ENCODE measurements at regions not wholly inside any gene's neighbourhood (a gene's known extent, or its start where the extent isn't known, plus 50 kb on each side); places are given as distances from the start of the nearest gene placed in this dataset.

GRCh38 chr3:144358191-144358590 lies 386.6 kb downstream of the DIPK2A start:
- H3K9ac ChIP-seq (ENCODE audit: control insufficient read depth, extremely low read depth, insufficient read depth, low read length): no peak overlapping the region
- no peaks in the 10 kb centered on the region for H3K9me1 ChIP-seq (ENCODE audit: control insufficient read depth, extremely low read depth, insufficient read depth, low read length)
- no peaks in the 10 kb centered on the region for H3K36me3 ChIP-seq (ENCODE audit: control insufficient read depth in 2 of 2, extremely low read depth in 1 of 2, insufficient read depth in 2 of 2, low read length in 2 of 2)
- peaks cover 13% of the 10 kb centered on the region for H3K4me1 ChIP-seq (ENCODE audit: control insufficient read depth, extremely low read depth, insufficient read depth, low read length)
- H4K20me1 ChIP-seq (ENCODE audit: control insufficient read depth, extremely low read depth, insufficient read depth, low read length): no peaks in the 10 kb centered on the region
- no peak overlapping the region for H3K4me3 ChIP-seq (ENCODE audit: control insufficient read depth in 2 of 3, extremely low read depth in 1 of 3, insufficient read depth in 2 of 3, low read depth in 1 of 3, low read length in 3 of 3)
- H3K4me2 ChIP-seq (ENCODE audit: control insufficient read depth, extremely low read depth, insufficient read depth, low read depth, low read length): no peak overlapping the region
- TF ChIP-seq CTCF (optimal IDR thresholded peaks at IDR 0.05 in 1 of 3, IDR thresholded peaks at IDR 0.05 in 1 of 3, conservative IDR thresholded peaks at IDR 0.05 in 1 of 3; ENCODE audit: extremely low read depth in 1 of 3, insufficient read depth in 2 of 3, low read length in 3 of 3): no peak
- no peak for TF ChIP-seq EZH2 (IDR thresholded peaks at IDR 0.05; ENCODE audit: low read length)
- DNase-seq (ENCODE audit: low read depth, low spot score) (no peak), FAIRE-seq (no peak)
- dilution Hi-C loops (cut with MboI; ENCODE audit: extremely low pct_ligation_motif_present, low sequenced_read_pairs): no loop called here
- H3K79me2 ChIP-seq (ENCODE audit: control insufficient read depth, insufficient read depth, low read length): no peaks in the 10 kb centered on the region
- H3K9me3 ChIP-seq (ENCODE audit: control insufficient read depth, low read depth, low read length): no peaks in the 10 kb centered on the region
- H3K27me3 ChIP-seq (ENCODE audit: control insufficient read depth, extremely low read depth, insufficient read depth, low read length): no peaks in the 10 kb centered on the region
- H2AFZ ChIP-seq (ENCODE audit: control insufficient read depth, low read length): peak overlapping the region; percentile 28
- no peak overlapping the region for H3K27ac ChIP-seq (ENCODE audit: control insufficient read depth, insufficient read depth, low read length)

GRCh38 chr3:144361002-144361401 lies 389.4 kb downstream of the DIPK2A start:
- no peaks in the 10 kb centered on the region for H3K9me1 ChIP-seq (ENCODE audit: control insufficient read depth, extremely low read depth, insufficient read depth, low read length)
- H3K4me3 ChIP-seq (ENCODE audit: control insufficient read depth in 2 of 3, extremely low read depth in 1 of 3, insufficient read depth in 2 of 3, low read depth in 1 of 3, low read length in 3 of 3): no peak overlapping the region
- no peak for FAIRE-seq
- no peaks in the 10 kb centered on the region for H3K9me3 ChIP-seq (ENCODE audit: control insufficient read depth, low read depth, low read length)
- no peaks in the 10 kb centered on the region for H3K79me2 ChIP-seq (ENCODE audit: control insufficient read depth, insufficient read depth, low read length)
- no peak overlapping the region for H3K9ac ChIP-seq (ENCODE audit: control insufficient read depth, extremely low read depth, insufficient read depth, low read length)
- H3K4me2 ChIP-seq (ENCODE audit: control insufficient read depth, extremely low read depth, insufficient read depth, low read depth, low read length): no peak overlapping the region
- H4K20me1 ChIP-seq (ENCODE audit: control insufficient read depth, extremely low read depth, insufficient read depth, low read length): no peaks in the 10 kb centered on the region
- DNase-seq (ENCODE audit: low read depth, low spot score): peak; percentile 17
- H3K36me3 ChIP-seq (ENCODE audit: control insufficient read depth in 2 of 2, extremely low read depth in 1 of 2, insufficient read depth in 2 of 2, low read length in 2 of 2): no peaks in the 10 kb centered on the region
- H3K27me3 ChIP-seq (ENCODE audit: control insufficient read depth, extremely low read depth, insufficient read depth, low read length): no peaks in the 10 kb centered on the region
- H3K27ac ChIP-seq (ENCODE audit: control insufficient read depth, insufficient read depth, low read length): no peak overlapping the region
- dilution Hi-C loops (cut with MboI; ENCODE audit: extremely low pct_ligation_motif_present, low sequenced_read_pairs): no loop called here
- TF ChIP-seq CTCF (optimal IDR thresholded peaks at IDR 0.05 in 1 of 3, IDR thresholded peaks at IDR 0.05 in 1 of 3, conservative IDR thresholded peaks at IDR 0.05 in 1 of 3; ENCODE audit: extremely low read depth in 1 of 3, insufficient read depth in 2 of 3, low read length in 3 of 3): no peak
- no peak for TF ChIP-seq EZH2 (IDR thresholded peaks at IDR 0.05; ENCODE audit: low read length)
- no peak overlapping the region for H2AFZ ChIP-seq (ENCODE audit: control insufficient read depth, low read length)
- H3K4me1 ChIP-seq (ENCODE audit: control insufficient read depth, extremely low read depth, insufficient read depth, low read length): peaks cover 13% of the 10 kb centered on the region
